A549 (cell line): ENCODE measurements at regions not wholly inside any gene's neighbourhood (a gene's known extent, or its start where the extent isn't known, plus 50 kb on each side); places are given as distances from the start of the nearest gene placed in this dataset.

Experiments
- CTCF ChIP-seq: fragments of >200 bp; sonication (Bioruptor Twin); formaldehyde crosslinking; IDR thresholded peaks from 3 replicates; pipeline ENCODE4 v1.5.1; 2016
- EP300 ChIP-seq, 2 experiments: fragments of >200 bp; sonication (Bioruptor Twin); formaldehyde crosslinking; IDR thresholded peaks; 2 replicates in 1 of 2; 3 replicates in 1 of 2; pipeline ENCODE4 v1.6.1; 2016 to 2017
- HDAC2 ChIP-seq: fragments of 200-600 bp; sonication (generic); IDR thresholded peaks from 2 replicates; pipeline ENCODE4 v1.6.1; 2016
- HMGXB4 ChIP-seq: fragments of 250-450 bp; sonication (Bioruptor Pico); IDR thresholded peaks from 2 replicates; pipeline ENCODE4 v1.5.0; 2021; ENCODE audit warnings: mild to moderate bottlenecking, moderate library complexity, borderline replicate concordance
- HOXA7 ChIP-seq: fragments of 250-450 bp; sonication (Bioruptor Pico); IDR thresholded peaks from 2 replicates; pipeline ENCODE4 v1.5.0; 2020; ENCODE audit warnings: mild to moderate bottlenecking, moderate library complexity
- MAX ChIP-seq: IDR thresholded peaks from 2 replicates; pipeline ENCODE4 v1.6.1; 2012
- PBX3 ChIP-seq: IDR thresholded peaks from 2 replicates; pipeline ENCODE4 v1.6.1; 2012
- POLR2A ChIP-seq: IDR thresholded peaks from 2 replicates; pipeline ENCODE4 v1.6.1; 2012; ENCODE audit warnings: mild to moderate bottlenecking, low read length
- RCOR1 ChIP-seq: fragments of 150-350 bp; IDR thresholded peaks from 2 replicates; pipeline ENCODE4 v1.6.1; 2014; ENCODE audit warnings: antibody characterized with exemption, low read length, low read depth
- REST ChIP-seq: fragments of 200-600 bp; sonication (generic); IDR thresholded peaks from 2 replicates; pipeline ENCODE4 v1.6.1; 2016; ENCODE audit warnings: antibody characterized with exemption, mild to moderate bottlenecking, moderate library complexity
- RNF2 ChIP-seq: fragments of 200-600 bp; sonication (generic); IDR thresholded peaks from 2 replicates; pipeline ENCODE4 v1.6.1; 2016; ENCODE audit warnings: low read depth, mild to moderate bottlenecking, antibody characterized with exemption, moderate library complexity, borderline replicate concordance

GRCh38 chr4:187227907-187228704 is 504.4 kb upstream of the FAT1 start:
- TF ChIP-seq HDAC2 (no peak), POLR2A (no peak), CTCF (no peak), EP300 (IDR thresholded peaks at IDR 0.05) (no peak), PBX3 (no peak), REST (no peak), HMGXB4 (CRISPR knock-in tag) (no peak), MAX (no peak), HOXA7 (CRISPR knock-in tag) (no peak), RNF2 (no peak), RCOR1 (no peak)
